HEK293 (cell line): ENCODE measurements at regions not wholly inside any gene's neighbourhood (a gene's known extent, or its start where the extent isn't known, plus 50 kb on each side); places are given as distances from the start of the nearest gene placed in this dataset.

Source experiments
- REST ChIP-seq: fragments of 450-650 bp; formaldehyde crosslinking; IDR thresholded peaks from 2 replicates; pipeline ENCODE4 v1.5.1; 2016; ENCODE audit warnings: missing biosample characterization, missing genetic modification characterization
- SETDB1 ChIP-seq: IDR thresholded peaks from one replicate; pipeline ENCODE4 v1.6.1; 2017; ENCODE audit warnings: mild to moderate bottlenecking, low read length, moderate library complexity, mixed read lengths; ENCODE audit not compliant: insufficient read length
- TCF7L2 ChIP-seq: IDR thresholded peaks from 2 replicates; pipeline ENCODE4 v1.6.1; 2011; ENCODE audit warnings: low read depth, mild to moderate bottlenecking, inconsistent platforms, low read length, moderate library complexity, borderline replicate concordance
- ZBTB21 ChIP-seq: fragments of 450-650 bp; formaldehyde crosslinking; IDR thresholded peaks from 2 replicates; pipeline ENCODE4 v1.5.1; 2017; ENCODE audit warnings: missing biosample characterization, missing genetic modification characterization
- ZBTB48 ChIP-seq: fragments of 450-650 bp; formaldehyde crosslinking; IDR thresholded peaks from 2 replicates; pipeline ENCODE4 v1.5.1; 2016; ENCODE audit warnings: missing biosample characterization, missing genetic modification characterization
- ZNF239 ChIP-seq: fragments of 450-650 bp; formaldehyde crosslinking; IDR thresholded peaks from 2 replicates; pipeline ENCODE4 v1.5.1; 2016; ENCODE audit warnings: missing biosample characterization, missing genetic modification characterization
- ZNF266 ChIP-seq: fragments of 450-650 bp; formaldehyde crosslinking; IDR thresholded peaks from 2 replicates; pipeline ENCODE4 v1.5.1; 2016; ENCODE audit warnings: missing biosample characterization, missing genetic modification characterization, low read depth
- ZNF529 ChIP-seq: fragments of 450-650 bp; formaldehyde crosslinking; IDR thresholded peaks from 2 replicates; pipeline ENCODE4 v1.5.1; 2017; ENCODE audit warnings: missing genetic modification characterization, missing biosample characterization; ENCODE audit not compliant: insufficient replicate concordance
- ZSCAN30 ChIP-seq: fragments of 450-650 bp; IDR thresholded peaks from 2 replicates; pipeline ENCODE4 v1.5.1; 2018; ENCODE audit warnings: missing biosample characterization, mild to moderate bottlenecking, missing genetic modification characterization, moderate library complexity
- TF ChIP-seq, protein P1 (sequence below): fragments of 450-650 bp; formaldehyde crosslinking; IDR thresholded peaks from 2 replicates; pipeline ENCODE4 v1.5.1; 2017; ENCODE audit warnings: missing biosample characterization, mild to moderate bottlenecking, missing genetic modification characterization, moderate library complexity
- TF ChIP-seq, protein P2 (sequence below): fragments of 450-650 bp; formaldehyde crosslinking; IDR thresholded peaks from 2 replicates; pipeline ENCODE4 v1.5.1; 2016; ENCODE audit warnings: missing biosample characterization, missing genetic modification characterization

DNA sequence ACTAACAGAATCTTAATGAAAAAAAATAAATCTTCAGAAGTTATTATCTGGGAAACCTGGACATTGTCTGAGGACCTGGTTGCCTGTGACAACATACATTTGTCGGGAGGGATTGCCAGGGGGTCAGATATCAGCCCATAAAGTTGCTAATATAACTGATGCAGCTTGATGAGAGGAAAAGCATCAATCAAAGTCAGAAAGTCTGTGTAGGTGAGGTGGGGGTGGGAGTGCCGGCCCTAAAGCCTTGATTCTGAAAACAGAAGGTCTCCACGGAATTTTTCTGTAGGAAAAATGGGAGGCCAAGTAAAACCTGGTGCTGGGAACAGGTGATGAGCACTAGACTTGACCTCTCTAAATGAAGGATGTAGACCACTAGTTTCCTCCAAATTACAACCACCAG lies 281.8 kb downstream of the FGFR2 start:
- no peak for TF ChIP-seq REST (tag by site-specific recombination)
- no peak for TF ChIP-seq ZNF529 (tag by site-specific recombination)
- no peak for TF ChIP-seq ZSCAN30 (tag by site-specific recombination)
- TF ChIP-seq, protein P1, sequence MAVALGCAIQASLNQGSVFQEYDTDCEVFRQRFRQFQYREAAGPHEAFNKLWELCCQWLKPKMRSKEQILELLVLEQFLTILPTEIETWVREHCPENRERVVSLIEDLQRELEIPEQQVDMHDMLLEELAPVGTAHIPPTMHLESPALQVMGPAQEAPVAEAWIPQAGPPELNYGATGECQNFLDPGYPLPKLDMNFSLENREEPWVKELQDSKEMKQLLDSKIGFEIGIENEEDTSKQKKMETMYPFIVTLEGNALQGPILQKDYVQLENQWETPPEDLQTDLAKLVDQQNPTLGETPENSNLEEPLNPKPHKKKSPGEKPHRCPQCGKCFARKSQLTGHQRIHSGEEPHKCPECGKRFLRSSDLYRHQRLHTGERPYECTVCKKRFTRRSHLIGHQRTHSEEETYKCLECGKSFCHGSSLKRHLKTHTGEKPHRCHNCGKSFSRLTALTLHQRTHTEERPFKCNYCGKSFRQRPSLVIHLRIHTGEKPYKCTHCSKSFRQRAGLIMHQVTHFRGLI (tag by site-specific recombination): no peak
- no peak for TF ChIP-seq ZBTB21
- TF ChIP-seq, protein P2, sequence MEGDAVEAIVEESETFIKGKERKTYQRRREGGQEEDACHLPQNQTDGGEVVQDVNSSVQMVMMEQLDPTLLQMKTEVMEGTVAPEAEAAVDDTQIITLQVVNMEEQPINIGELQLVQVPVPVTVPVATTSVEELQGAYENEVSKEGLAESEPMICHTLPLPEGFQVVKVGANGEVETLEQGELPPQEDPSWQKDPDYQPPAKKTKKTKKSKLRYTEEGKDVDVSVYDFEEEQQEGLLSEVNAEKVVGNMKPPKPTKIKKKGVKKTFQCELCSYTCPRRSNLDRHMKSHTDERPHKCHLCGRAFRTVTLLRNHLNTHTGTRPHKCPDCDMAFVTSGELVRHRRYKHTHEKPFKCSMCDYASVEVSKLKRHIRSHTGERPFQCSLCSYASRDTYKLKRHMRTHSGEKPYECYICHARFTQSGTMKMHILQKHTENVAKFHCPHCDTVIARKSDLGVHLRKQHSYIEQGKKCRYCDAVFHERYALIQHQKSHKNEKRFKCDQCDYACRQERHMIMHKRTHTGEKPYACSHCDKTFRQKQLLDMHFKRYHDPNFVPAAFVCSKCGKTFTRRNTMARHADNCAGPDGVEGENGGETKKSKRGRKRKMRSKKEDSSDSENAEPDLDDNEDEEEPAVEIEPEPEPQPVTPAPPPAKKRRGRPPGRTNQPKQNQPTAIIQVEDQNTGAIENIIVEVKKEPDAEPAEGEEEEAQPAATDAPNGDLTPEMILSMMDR (tag by site-specific recombination): no peak
- no peak for TF ChIP-seq ZBTB48
- TF ChIP-seq SETDB1: no peak
- TF ChIP-seq ZNF239 (tag by site-specific recombination): no peak
- TF ChIP-seq ZNF266 (tag by site-specific recombination): no peak
- no peak for TF ChIP-seq TCF7L2
